BJ (cell line): ENCODE measurements at regions not wholly inside any gene's neighbourhood (a gene's known extent, or its start where the extent isn't known, plus 50 kb on each side); places are given as distances from the start of the nearest gene placed in this dataset.
"Not testable (repeated sequence)": the region's sequence is repeated elsewhere in the genome, so short reads cannot be mapped to it uniquely, and the experiment has no call there.

Source experiments
- CTCF ChIA-PET: fragments of 350-600 bp; formaldehyde crosslinking; extraction: SDS; loops from one replicate; lab custom pipeline; 2021; ENCODE audit warnings: antibody characterized with exemption, inconsistent platforms; lab: Yijun Ruan, JAX
- POLR2A ChIA-PET: fragments of 300-600 bp; sonication (Branson Sonifier 250); formaldehyde crosslinking; extraction: SDS; loops from one replicate; lab custom pipeline; 2021; ENCODE audit warnings: antibody characterized with exemption; lab: Charles Lee
- DNase-seq: peaks from one replicate; pipeline ENCODE4 v3.0.0-alpha.2; 2011; ENCODE audit warnings: low read depth
- H3K27me3 ChIP-seq: 2 replicates; pipeline ENCODE4 v1.6.0; 2011; ENCODE audit warnings: low read length; ENCODE audit not compliant: control insufficient read depth, insufficient read depth
- H3K36me3 ChIP-seq: 2 replicates; pipeline ENCODE4 v1.5.1; 2011; ENCODE audit warnings: low read length; ENCODE audit not compliant: control insufficient read depth, insufficient read depth
- H3K4me3 ChIP-seq: 2 replicates; pipeline ENCODE4 v1.5.1; 2011; ENCODE audit warnings: low read depth, mild to moderate bottlenecking, control low read depth, low read length
- CTCF ChIP-seq: IDR thresholded peaks from 2 replicates; pipeline ENCODE4 v1.5.1; 2011; ENCODE audit warnings: low read depth, mild to moderate bottlenecking, control low read depth, inconsistent platforms, low read length, moderate library complexity; ENCODE audit not compliant: insufficient read depth

GRCh38 chr3:191686626-191687025 is 225.7 kb downstream of the PYDC2 start:
- no peak for DNase-seq
- ChIA-PET POLR2A (no interaction called here), CTCF (no interaction called here)
- Histone ChIP-seq H3K27me3 (no peaks in the 10 kb centered on the region), H3K36me3 (no peaks in the 10 kb centered on the region), H3K4me3 (no peak overlapping the region)
- no peak for TF ChIP-seq CTCF

- no peak for TF ChIP-seq CTCF
- Histone ChIP-seq H3K4me3 (no peak overlapping the region), H3K27me3 (no peaks in the 10 kb centered on the region), H3K36me3 (no peaks in the 10 kb centered on the region)
- POLR2A ChIA-PET = no interaction called here
- CTCF ChIA-PET = interaction anchor here (0.6 kb wide), 1 partner anchor 185 kb away, joined by 3 read pairs; no protein-coding TSS in a partner anchor
- no peak for DNase-seq
Observed at GRCh38 chr3:191688756-191689433, 227.9 kb downstream of the PYDC2 start.

- CTCF ChIA-PET, DNase-seq, H3K27me3 ChIP-seq, H3K4me3 ChIP-seq, POLR2A ChIA-PET, H3K36me3 ChIP-seq: not testable (repeated sequence)
Observed at GRCh38 chr3:191691184-191691583, 230.2 kb downstream of the PYDC2 start.

GRCh38 chr3:191695131-191695814 is 234.3 kb downstream of the PYDC2 start:
- DNase-seq = no peak
- CTCF ChIA-PET = interaction anchor here (0.5 kb wide), 1 partner anchor 383 kb away, joined by 7 read pairs; no protein-coding TSS in a partner anchor

GRCh38 chr3:191695815-191696153 is 234.8 kb downstream of the PYDC2 start:
- ChIA-PET CTCF (no interaction called here), POLR2A (no interaction called here)
- Histone ChIP-seq H3K4me3 (no peak overlapping the region), H3K27me3 (no peaks in the 10 kb centered on the region), H3K36me3 (no peaks in the 10 kb centered on the region)
- no peak for DNase-seq
- no peak for TF ChIP-seq CTCF

More at GRCh38 chr3:191695131-191695814, 234.3 kb downstream of the PYDC2 start:
- Histone ChIP-seq H3K4me3 (no peak overlapping the region), H3K27me3 (no peaks in the 10 kb centered on the region), H3K36me3 (no peaks in the 10 kb centered on the region)
- TF ChIP-seq CTCF = no peak
- POLR2A ChIA-PET = no interaction called here
